Sigmoid colon (tissue), 4 donors: ENCODE measurements at regions not wholly inside any gene's neighbourhood (a gene's known extent, or its start where the extent isn't known, plus 50 kb on each side); places are given as distances from the start of the nearest gene placed in this dataset.

Source experiments
- CTCF ChIP-seq, 4 experiments: fragments of 450-650 bp in 3 of 4; fragments of 200-600 bp in 1 of 4; IDR thresholded peaks; one replicate each; pipeline ENCODE4 v1.5.1; 2016 to 2019; ENCODE audit warnings: antibody characterized with exemption in 4 of 4, mild to moderate bottlenecking in 3 of 4, moderate library complexity in 2 of 4
- POLR2AphosphoS5 ChIP-seq, 4 donors: sonication (generic); formaldehyde crosslinking; IDR thresholded peaks; one replicate each; pipeline ENCODE4 v1.6.1; 2017; ENCODE audit warnings: antibody characterized with exemption in 4 of 4

GRCh38 chr3:194876403-194877095 is 190.9 kb downstream of the FAM43A start:
- TF ChIP-seq CTCF (IDR thresholded peaks at IDR 0.05) (no peak), POLR2AphosphoS5 (IDR thresholded peaks at IDR 0.05) (no peak)
